WERI-Rb-1 (cell line): ENCODE measurements at regions not wholly inside any gene's neighbourhood (a gene's known extent, or its start where the extent isn't known, plus 50 kb on each side); places are given as distances from the start of the nearest gene placed in this dataset.

Experiments used
- DNase-seq: peaks from one replicate; pipeline ENCODE4 v3.0.0-alpha.2; 2020
- H3K27ac ChIP-seq: fragments of 250-450 bp; sonication (Bioruptor Pico); 2 replicates; pipeline ENCODE4 v1.5.1; 2020; ENCODE audit warnings: mild to moderate bottlenecking, moderate library complexity
- H3K27me3 ChIP-seq: fragments of 250-450 bp; sonication (Bioruptor Pico); 2 replicates; pipeline ENCODE4 v1.5.1; 2021; ENCODE audit warnings: mild to moderate bottlenecking, low read depth, moderate library complexity; ENCODE audit not compliant: insufficient read depth, severe bottlenecking
- H3K36me3 ChIP-seq: fragments of 250-450 bp; sonication (Bioruptor Pico); 2 replicates; pipeline ENCODE4 v1.5.1; 2020; ENCODE audit warnings: mild to moderate bottlenecking, moderate library complexity
- H3K4me3 ChIP-seq: 2 replicates; pipeline ENCODE4 v1.5.1; 2011; ENCODE audit warnings: low read depth, mild to moderate bottlenecking, control low read depth, low read length
- H3K9me3 ChIP-seq: fragments of 250-450 bp; sonication (Bioruptor Pico); 2 replicates; pipeline ENCODE4 v1.5.1; 2021; ENCODE audit warnings: mild to moderate bottlenecking, moderate library complexity; ENCODE audit not compliant: severe bottlenecking
- TF ChIP-seq, protein P1 (sequence below): IDR thresholded peaks from 2 replicates; pipeline ENCODE4 v1.5.1; 2011; ENCODE audit warnings: low read depth, mild to moderate bottlenecking, control low read depth, inconsistent platforms, low read length

DNA sequence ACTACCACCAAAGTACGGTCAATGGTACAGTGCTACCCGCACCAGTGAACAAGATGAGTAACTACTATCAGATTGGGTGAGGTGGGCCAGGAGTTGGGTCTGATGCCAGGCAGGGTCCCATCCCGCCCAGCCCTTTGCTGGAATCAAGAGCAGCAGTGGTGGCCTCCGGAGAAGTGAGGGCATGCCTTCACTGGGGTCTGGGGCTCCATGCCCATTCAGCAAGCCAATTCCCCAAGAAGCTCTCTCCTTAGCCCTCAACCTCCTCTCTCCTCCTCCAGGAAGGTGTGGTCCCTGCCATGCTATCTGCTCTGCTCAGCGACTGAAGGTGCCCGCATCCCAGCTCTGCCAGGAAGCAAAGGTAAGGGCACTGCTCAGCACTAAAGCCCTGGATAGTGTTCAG, 62.7 kb upstream of the CPLX2 start:
- TF ChIP-seq, protein P1, sequence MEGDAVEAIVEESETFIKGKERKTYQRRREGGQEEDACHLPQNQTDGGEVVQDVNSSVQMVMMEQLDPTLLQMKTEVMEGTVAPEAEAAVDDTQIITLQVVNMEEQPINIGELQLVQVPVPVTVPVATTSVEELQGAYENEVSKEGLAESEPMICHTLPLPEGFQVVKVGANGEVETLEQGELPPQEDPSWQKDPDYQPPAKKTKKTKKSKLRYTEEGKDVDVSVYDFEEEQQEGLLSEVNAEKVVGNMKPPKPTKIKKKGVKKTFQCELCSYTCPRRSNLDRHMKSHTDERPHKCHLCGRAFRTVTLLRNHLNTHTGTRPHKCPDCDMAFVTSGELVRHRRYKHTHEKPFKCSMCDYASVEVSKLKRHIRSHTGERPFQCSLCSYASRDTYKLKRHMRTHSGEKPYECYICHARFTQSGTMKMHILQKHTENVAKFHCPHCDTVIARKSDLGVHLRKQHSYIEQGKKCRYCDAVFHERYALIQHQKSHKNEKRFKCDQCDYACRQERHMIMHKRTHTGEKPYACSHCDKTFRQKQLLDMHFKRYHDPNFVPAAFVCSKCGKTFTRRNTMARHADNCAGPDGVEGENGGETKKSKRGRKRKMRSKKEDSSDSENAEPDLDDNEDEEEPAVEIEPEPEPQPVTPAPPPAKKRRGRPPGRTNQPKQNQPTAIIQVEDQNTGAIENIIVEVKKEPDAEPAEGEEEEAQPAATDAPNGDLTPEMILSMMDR, result no peak
- no peak overlapping the region for H3K27ac ChIP-seq
- no peak for DNase-seq
- H3K9me3 ChIP-seq, result no peaks in the 10 kb centered on the region
- no peak overlapping the region for H3K4me3 ChIP-seq
- peaks cover 9% of the 10 kb centered on the region for H3K36me3 ChIP-seq
- no peaks in the 10 kb centered on the region for H3K27me3 ChIP-seq

DNA sequence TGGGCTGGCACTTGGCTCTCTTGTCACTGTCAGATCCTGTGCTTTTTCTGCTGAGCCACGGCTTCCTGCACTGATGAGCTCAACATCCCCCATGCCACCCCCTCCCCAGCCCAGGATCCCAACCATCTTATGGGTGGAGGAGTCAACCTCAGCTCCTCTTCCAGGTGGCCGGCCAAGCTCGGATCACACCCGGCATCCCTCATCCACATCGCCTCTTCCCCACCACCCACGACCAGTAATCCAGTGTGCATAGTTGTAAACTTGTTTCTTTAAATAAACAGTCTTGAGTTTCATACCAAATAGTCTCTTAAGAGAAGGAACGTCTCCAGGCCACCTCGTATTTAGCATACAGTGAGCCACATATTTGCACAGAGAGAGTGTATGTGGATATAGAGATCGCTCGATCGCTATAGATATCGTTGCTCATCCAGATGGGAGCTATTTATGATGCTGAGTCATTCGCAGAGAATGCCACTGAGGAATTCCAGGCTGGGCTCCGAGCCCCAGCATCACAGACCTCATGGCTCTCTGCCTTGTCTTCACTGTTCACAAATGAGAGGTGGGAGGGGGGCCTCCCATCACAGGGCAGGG, 61.8 kb upstream of the CPLX2 start:
- no peaks in the 10 kb centered on the region for H3K27me3 ChIP-seq
- peaks cover 9% of the 10 kb centered on the region for H3K36me3 ChIP-seq
- no peaks in the 10 kb centered on the region for H3K9me3 ChIP-seq
- no peak for DNase-seq
- TF ChIP-seq, protein P1, result no peak
- H3K4me3 ChIP-seq, result no peak overlapping the region
- H3K27ac ChIP-seq, result no peak overlapping the region

DNA sequence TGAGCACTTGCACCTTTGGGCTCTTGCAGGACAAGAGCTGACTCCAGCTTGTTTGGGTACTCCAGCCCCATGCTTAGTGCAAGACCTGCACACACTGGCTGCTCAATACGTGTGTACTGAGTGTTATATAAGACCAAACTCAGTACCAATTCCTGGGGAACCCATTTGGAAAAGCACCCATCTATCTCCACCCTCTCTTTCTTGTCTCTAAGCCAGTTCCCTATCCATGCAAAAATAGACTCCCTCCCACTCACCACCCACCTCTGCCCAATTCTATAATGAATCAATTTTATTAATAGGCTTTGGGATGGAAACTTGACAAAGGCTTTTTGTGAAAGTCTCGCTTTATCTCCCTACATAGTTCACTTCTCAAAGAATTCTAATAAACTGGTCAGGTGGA, 60.9 kb upstream of the CPLX2 start:
- Histone ChIP-seq H3K4me3 (no peak overlapping the region), H3K27me3 (no peaks in the 10 kb centered on the region), H3K36me3 (peaks cover 9% of the 10 kb centered on the region), H3K27ac (no peak overlapping the region), H3K9me3 (no peaks in the 10 kb centered on the region)
- TF ChIP-seq, protein P1, result no peak
- DNase-seq, result no peak

DNA sequence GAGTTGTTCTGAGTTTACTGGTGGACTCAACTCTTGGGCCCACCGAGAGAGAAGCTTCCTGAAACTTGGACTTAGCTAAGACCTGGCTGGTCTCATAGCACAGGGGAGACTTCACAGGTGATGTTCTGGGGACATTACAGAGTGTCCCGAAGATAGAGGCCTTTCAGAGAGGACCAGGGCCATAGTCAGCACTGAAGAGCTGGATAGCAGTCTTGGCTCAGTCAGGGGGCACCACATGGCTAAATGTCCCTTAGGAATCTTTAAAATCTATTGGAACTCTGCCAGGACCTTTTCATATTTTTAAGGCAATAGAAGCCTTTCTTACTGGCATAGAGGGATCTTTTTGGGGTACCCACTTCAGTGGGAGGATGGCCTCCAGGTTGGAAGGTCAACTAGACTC, 59.8 kb upstream of the CPLX2 start:
- H3K36me3 ChIP-seq, result peaks cover 9% of the 10 kb centered on the region
- no peaks in the 10 kb centered on the region for H3K27me3 ChIP-seq
- H3K4me3 ChIP-seq, result no peak overlapping the region
- no peak overlapping the region for H3K27ac ChIP-seq
- TF ChIP-seq, protein P1, result no peak
- no peaks in the 10 kb centered on the region for H3K9me3 ChIP-seq
- DNase-seq, result no peak

DNA sequence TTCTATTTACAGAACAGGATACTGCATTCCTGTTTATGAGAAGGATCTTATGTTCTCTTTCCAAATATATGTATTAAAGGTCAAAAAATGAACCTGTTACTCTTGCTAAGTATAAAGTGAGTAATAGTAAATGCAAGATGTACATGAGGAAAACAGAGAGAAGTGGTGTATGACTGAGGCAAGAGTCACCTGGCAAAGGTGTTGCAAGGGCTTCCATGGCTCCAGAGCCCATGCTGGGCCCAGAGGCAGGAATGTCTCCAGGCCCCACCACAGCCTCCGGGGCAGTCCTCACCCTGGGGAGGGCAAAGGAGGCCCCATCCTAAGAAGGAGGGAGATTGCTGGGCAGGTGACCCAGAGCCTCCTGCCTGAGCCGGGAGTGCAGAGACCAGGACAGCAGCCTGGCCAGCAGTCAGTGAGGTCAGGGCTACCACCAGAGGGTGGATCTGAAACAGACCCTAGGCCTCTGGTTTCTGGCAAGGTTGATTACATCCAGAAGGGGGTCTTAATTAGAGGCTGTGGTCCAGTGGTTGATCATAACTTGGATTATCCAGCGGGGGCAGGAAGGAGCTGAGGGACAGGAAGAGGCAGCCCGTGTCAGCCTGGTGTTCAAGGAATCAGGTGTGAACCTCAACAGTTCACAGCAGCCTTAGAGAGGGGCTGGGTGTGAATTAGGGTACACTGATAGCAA, 57.3 kb upstream of the CPLX2 start:
- no peak overlapping the region for H3K27ac ChIP-seq
- H3K4me3 ChIP-seq, result no peak overlapping the region
- no peak for DNase-seq
- peaks cover 6% of the 10 kb centered on the region for H3K36me3 ChIP-seq
- no peaks in the 10 kb centered on the region for H3K27me3 ChIP-seq
- no peaks in the 10 kb centered on the region for H3K9me3 ChIP-seq
- TF ChIP-seq, protein P1, result no peak

DNA sequence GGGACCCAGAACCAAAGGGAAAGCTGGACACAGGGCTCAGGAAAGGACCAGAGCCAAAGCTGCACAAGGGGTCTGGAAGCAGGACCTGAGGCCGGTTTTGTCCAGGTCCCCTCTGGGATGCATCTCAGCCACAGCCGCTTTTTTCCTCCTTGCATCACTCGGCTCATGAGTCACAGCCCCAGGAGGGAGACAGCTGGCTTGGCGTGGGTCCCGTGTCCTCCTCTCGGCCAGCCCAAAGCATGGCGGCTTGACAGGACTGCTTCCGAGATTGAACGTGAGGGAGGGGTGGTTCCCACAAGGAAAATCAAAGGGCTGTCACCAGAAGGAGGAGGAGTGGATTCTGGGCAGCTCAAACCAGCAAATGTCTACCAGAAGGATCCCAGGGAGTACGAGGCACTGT, 56.7 kb upstream of the CPLX2 start:
- no peaks in the 10 kb centered on the region for H3K9me3 ChIP-seq
- peaks cover 6% of the 10 kb centered on the region for H3K36me3 ChIP-seq
- H3K4me3 ChIP-seq, result no peak overlapping the region
- H3K27me3 ChIP-seq, result no peaks in the 10 kb centered on the region
- H3K27ac ChIP-seq, result no peak overlapping the region
- no peak for DNase-seq
- TF ChIP-seq, protein P1, result no peak
